ENCODE measurements at regions not wholly inside any gene's neighbourhood (a gene's known extent, or its start where the extent isn't known, plus 50 kb on each side); places are given as distances from the start of the nearest gene placed in this dataset.

DNA sequence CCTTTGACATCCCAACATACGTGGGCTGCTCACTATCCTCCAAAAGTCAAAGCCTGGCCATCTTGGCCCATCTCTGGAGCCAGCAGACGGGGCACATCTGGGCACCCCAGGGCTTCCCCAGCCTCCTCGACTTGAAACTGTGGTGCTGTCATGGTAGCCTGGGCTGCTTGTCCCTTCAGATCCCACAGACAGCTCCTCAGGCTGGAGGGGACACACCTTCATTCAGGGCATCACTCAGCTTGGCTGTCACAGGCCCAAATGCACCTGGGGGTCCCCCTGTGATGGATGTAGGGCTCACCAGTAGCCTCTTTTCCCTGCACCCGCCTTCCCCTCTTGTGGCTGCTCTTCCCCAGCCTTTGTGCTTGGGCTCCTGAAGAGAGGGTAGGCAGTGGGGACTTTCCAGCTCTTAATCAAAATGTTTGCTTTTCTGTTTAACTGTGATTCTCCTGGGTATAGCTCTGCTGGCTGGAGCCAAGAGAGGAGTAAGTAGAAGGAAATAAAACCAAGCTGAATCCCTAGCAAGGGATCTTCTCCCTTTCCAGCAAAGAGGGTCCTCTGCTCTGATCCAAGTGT is 92.3 kb downstream of the GYPC start:
- Mint-ChIP-seq H3K4me1 (ENCODE audit: low read depth) (no peaks in the 10 kb centered on the region), H3K27ac (ENCODE audit: unreplicated experiment) (no peak overlapping the region), H3K9me3 (ENCODE audit: low read depth) (no peaks in the 10 kb centered on the region), H3K27me3 (ENCODE audit: low read depth) (peaks cover 11% of the 10 kb centered on the region), H3K4me3 (ENCODE audit: unreplicated experiment) (no peak overlapping the region), H3K36me3 (ENCODE audit: low read depth) (no peaks in the 10 kb centered on the region)
- TF ChIP-seq, protein P1, sequence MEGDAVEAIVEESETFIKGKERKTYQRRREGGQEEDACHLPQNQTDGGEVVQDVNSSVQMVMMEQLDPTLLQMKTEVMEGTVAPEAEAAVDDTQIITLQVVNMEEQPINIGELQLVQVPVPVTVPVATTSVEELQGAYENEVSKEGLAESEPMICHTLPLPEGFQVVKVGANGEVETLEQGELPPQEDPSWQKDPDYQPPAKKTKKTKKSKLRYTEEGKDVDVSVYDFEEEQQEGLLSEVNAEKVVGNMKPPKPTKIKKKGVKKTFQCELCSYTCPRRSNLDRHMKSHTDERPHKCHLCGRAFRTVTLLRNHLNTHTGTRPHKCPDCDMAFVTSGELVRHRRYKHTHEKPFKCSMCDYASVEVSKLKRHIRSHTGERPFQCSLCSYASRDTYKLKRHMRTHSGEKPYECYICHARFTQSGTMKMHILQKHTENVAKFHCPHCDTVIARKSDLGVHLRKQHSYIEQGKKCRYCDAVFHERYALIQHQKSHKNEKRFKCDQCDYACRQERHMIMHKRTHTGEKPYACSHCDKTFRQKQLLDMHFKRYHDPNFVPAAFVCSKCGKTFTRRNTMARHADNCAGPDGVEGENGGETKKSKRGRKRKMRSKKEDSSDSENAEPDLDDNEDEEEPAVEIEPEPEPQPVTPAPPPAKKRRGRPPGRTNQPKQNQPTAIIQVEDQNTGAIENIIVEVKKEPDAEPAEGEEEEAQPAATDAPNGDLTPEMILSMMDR (IDR thresholded peaks at IDR 0.05): no peak
- no peak for DNase-seq (ENCODE audit: low spot score)

DNA sequence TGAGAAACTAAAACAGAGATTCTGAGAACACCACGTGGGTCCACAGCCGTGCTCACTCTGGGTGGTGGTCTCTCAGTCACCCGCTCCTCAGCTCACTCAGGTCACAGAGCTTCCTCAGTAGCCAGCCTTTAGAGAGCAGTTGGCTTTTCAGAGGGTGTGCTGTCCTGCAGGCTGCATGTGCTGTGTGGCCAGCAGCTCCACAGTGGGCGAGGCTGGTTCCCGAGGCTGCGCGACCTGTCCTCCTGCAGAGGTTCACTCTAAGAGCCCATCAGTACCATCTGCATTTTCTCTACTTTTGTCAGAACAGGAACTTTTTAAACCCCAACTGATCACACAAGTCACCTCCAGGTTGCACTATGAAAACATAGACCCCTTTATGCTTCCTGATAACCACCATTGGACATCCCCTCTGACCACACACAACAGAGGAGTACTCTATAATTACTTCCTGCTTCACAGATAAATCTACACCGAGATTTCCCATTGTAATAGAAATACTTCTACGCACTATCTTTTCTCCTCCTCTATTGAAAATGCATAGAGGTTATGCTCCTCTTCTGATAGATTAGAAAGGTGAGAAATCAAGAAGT is 93.1 kb downstream of the GYPC start:
- DNase-seq (ENCODE audit: low spot score): no peak
- Mint-ChIP-seq H3K27me3 (ENCODE audit: low read depth) (peaks cover 9% of the 10 kb centered on the region), H3K27ac (ENCODE audit: unreplicated experiment) (no peak overlapping the region), H3K4me3 (ENCODE audit: unreplicated experiment) (no peak overlapping the region), H3K36me3 (ENCODE audit: low read depth) (no peaks in the 10 kb centered on the region), H3K9me3 (ENCODE audit: low read depth) (no peaks in the 10 kb centered on the region), H3K4me1 (ENCODE audit: low read depth) (no peaks in the 10 kb centered on the region)
- TF ChIP-seq, protein P1 (IDR thresholded peaks at IDR 0.05): no peak

DNA sequence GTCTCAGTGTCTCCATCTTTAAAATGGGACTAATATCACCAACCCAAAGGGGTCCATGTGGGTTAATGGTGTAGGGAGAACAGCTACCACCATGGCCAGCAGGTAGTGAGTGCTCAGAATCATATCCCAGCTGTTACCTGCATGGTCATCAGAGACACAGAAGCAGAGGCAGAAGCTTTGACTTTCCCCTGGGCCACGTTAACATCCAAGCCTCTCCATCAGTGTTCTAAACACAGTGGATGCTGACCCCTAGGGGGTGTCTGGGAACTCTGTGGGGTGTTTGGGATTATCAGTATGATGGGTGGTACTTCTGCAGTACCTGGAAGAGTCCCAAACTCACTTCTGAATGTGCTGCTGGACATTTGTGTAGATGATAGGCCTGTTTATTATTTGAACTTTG is 93.6 kb downstream of the GYPC start:
- H3K27me3 Mint-ChIP-seq (ENCODE audit: low read depth): peaks cover 9% of the 10 kb centered on the region
- TF ChIP-seq, protein P1 (IDR thresholded peaks at IDR 0.05): peak; percentile 54
- H3K9me3 Mint-ChIP-seq (ENCODE audit: low read depth): no peaks in the 10 kb centered on the region
- no peak overlapping the region for H3K4me3 Mint-ChIP-seq (ENCODE audit: unreplicated experiment)
- H3K27ac Mint-ChIP-seq (ENCODE audit: unreplicated experiment): no peak overlapping the region
- H3K4me1 Mint-ChIP-seq (ENCODE audit: low read depth): no peaks in the 10 kb centered on the region
- no peaks in the 10 kb centered on the region for H3K36me3 Mint-ChIP-seq (ENCODE audit: low read depth)
- no peak for DNase-seq (ENCODE audit: low spot score)

DNA sequence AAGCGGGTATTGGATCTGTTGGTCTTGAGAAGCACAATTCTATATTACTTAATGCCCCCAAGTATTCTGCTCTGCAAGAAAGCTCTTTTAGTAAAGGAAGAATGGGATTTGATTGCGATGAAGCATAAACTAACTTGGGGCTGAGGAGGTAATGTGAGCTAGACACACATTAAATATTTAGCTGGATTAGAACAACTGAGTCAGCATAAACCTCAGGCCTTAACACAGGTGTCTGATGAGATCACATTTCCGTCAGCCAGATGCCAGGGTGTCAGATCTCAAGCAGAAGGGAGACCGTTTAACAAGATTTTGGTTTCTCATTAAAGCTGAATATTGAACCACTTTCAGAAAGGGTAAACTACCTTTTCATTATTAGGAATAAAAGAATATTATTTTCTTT is 94.5 kb downstream of the GYPC start:
- no peak overlapping the region for H3K4me3 Mint-ChIP-seq (ENCODE audit: unreplicated experiment)
- TF ChIP-seq, protein P1 (IDR thresholded peaks at IDR 0.05): no peak
- no peaks in the 10 kb centered on the region for H3K4me1 Mint-ChIP-seq (ENCODE audit: low read depth)
- peaks cover 9% of the 10 kb centered on the region for H3K27me3 Mint-ChIP-seq (ENCODE audit: low read depth)
- no peak for DNase-seq (ENCODE audit: low spot score)
- H3K27ac Mint-ChIP-seq (ENCODE audit: unreplicated experiment): no peak overlapping the region
- no peaks in the 10 kb centered on the region for H3K36me3 Mint-ChIP-seq (ENCODE audit: low read depth)
- H3K9me3 Mint-ChIP-seq (ENCODE audit: low read depth): no peaks in the 10 kb centered on the region

DNA sequence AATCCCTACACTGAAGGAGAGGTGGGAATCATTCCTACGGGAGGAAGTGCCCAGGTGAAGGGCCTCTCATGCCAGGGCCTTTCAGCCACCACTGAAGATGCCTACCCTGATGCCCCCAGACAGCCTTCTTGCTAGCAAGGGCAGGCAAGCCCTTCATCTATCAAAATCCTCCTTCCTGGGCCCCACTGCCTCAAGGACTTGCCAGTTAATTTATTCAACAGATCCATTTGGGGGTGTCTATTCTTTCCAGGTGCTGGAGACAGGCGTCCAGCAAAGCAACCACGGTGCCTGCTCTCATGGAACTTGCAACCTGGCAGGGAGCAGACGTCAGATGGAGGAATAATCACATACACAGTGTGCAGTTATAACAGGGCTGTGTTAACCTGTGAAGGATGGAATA is 95.5 kb downstream of the GYPC start:
- peaks cover 16% of the 10 kb centered on the region for H3K27me3 Mint-ChIP-seq (ENCODE audit: low read depth)
- TF ChIP-seq, protein P1 (IDR thresholded peaks at IDR 0.05): no peak
- H3K27ac Mint-ChIP-seq (ENCODE audit: unreplicated experiment): no peak overlapping the region
- H3K36me3 Mint-ChIP-seq (ENCODE audit: low read depth): no peaks in the 10 kb centered on the region
- H3K4me1 Mint-ChIP-seq (ENCODE audit: low read depth): no peaks in the 10 kb centered on the region
- DNase-seq (ENCODE audit: low spot score): no peak
- no peak overlapping the region for H3K4me3 Mint-ChIP-seq (ENCODE audit: unreplicated experiment)
- no peaks in the 10 kb centered on the region for H3K9me3 Mint-ChIP-seq (ENCODE audit: low read depth)
